ENCODE measurements at regions not wholly inside any gene's neighbourhood (a gene's known extent, or its start where the extent isn't known, plus 50 kb on each side); places are given as distances from the start of the nearest gene placed in this dataset.
A peak's percentile ranks its signal among the peaks of the same experiment; 100 is the strongest.

GRCh38 chr18:22831441-22831904 is 101.7 kb upstream of the RBBP8 start:
- DNase-seq (ENCODE audit: low read depth): no peak

GRCh38 chr18:22836932-22837331 is 96.2 kb upstream of the RBBP8 start:
- no peak for DNase-seq (ENCODE audit: low read depth)
- in situ Hi-C loops (cut with HindIII; ENCODE audit: low pct_unique_long_range_greater_than_20kb, low sequenced_read_pairs): no loop called here

More at GRCh38 chr18:22831441-22831904, 101.7 kb upstream of the RBBP8 start:
- in situ Hi-C loops (cut with HindIII; ENCODE audit: low pct_unique_long_range_greater_than_20kb, low sequenced_read_pairs): no loop called here

DNA sequence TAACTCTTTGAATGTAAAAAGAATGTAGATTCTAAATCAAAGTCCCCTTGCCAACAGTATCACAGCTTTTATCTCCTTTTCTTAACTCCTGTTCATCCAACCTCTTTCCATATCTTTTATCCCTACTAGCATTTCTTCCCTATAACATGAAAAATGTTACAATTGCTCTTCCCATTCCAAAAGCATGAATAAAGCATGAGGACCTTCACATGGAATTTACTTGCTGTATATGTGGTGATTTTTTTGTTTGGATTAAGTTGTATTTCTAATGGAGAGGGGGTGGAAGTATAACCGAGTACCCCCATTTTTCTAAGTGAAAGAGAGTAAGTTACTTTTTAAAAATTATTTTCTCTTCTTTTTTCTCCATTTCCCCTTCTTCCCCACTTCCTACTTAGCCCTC is 94.9 kb upstream of the RBBP8 start:
- DNase-seq (ENCODE audit: low read depth): no peak
- in situ Hi-C loops (cut with HindIII; ENCODE audit: low pct_unique_long_range_greater_than_20kb, low sequenced_read_pairs): no loop called here

DNA sequence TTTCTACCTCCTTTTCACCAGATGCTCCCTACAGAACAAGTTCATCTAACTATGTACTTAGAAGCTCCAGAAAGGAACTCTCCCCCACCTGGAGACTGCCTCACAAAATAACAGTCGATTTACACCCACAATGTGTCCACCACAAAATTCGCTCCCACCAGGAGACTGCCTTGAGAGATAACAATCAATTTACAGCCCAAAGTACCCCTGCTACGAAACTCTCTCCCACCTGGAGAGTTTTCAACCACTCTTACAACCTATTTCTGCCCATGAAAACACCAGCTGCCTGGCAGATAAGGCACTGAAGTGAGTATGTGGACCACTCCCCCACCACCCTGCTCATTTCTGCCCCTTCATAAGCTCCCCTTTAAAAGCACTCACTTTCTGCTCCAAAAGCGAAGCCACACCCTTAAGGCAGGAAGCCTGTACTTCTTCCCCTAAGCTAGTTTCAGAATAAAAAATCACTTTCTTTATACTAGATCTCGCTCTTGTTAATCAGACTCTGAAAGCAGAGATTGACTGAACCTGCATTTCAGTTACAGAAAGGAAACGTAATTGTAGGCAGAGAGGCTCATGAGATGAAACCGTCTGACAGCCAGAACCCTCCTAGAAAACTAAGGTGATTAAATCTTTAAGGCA is 94.4 kb upstream of the RBBP8 start:
- in situ Hi-C loops (cut with HindIII; ENCODE audit: low pct_unique_long_range_greater_than_20kb, low sequenced_read_pairs): no loop called here
- no peak for DNase-seq (ENCODE audit: low read depth)

- in situ Hi-C loops (cut with HindIII; ENCODE audit: low pct_unique_long_range_greater_than_20kb, low sequenced_read_pairs): no loop called here
- no peak for DNase-seq (ENCODE audit: low read depth)
Observed at GRCh38 chr18:22839340-22839821, 93.7 kb upstream of the RBBP8 start.

DNA sequence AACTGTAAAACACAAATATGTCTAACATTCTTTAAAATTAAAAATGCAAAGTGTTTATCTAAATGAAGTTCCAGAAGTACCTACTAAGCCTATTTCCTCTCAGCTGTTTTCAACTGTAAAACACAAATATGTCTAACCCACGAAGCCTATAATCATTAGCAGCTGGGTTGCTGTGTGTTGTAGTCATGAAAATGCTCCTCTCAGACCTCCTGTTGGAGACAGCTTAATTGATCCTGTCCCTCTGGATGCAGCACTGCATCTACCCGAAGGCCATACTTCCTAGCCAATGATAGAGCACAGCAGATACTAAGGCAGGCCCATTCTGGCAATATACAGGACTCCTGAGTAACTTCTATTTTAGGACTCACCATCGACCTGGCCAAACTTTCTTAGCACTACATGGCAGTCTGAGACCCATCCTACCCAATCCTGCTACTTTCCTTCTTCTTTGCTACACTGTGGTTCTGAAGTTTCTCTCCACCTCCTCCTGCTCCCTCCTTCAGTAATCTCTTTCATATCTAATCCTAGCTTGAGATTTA is 92.5 kb upstream of the RBBP8 start:
- no peak for DNase-seq (ENCODE audit: low read depth)
- in situ Hi-C loops (cut with HindIII; ENCODE audit: low pct_unique_long_range_greater_than_20kb, low sequenced_read_pairs): no loop called here

DNA sequence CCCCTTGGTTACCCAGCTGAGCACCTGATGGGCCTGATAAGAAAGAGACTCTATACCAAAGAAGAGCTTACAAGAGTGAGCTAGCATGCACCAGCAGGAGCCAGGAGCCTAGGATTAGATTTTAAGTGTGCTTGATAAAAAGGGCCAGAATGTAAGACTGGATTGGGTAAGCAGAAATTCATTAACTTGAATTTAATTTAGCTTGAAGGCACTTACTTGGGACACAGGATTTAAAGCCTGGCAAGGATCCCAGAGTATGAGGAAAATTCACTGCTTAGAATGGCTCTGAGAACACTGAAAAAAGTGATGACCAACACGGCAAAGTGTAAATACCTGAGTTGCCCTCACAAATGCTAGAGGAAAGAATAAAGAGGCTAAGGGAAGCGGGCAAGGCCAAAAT is 91.3 kb upstream of the RBBP8 start:
- no peak for DNase-seq (ENCODE audit: low read depth)
- in situ Hi-C loops (cut with HindIII; ENCODE audit: low pct_unique_long_range_greater_than_20kb, low sequenced_read_pairs): no loop called here

GRCh38 chr18:22844190-22844589 is 88.9 kb upstream of the RBBP8 start:
- DNase-seq (ENCODE audit: low read depth): no peak
- in situ Hi-C loops (cut with HindIII; ENCODE audit: low pct_unique_long_range_greater_than_20kb, low sequenced_read_pairs): no loop called here

GRCh38 chr18:22844628-22845027 is 88.5 kb upstream of the RBBP8 start:
- in situ Hi-C loops (cut with HindIII; ENCODE audit: low pct_unique_long_range_greater_than_20kb, low sequenced_read_pairs): no loop called here
- DNase-seq (ENCODE audit: low read depth): no peak

DNA sequence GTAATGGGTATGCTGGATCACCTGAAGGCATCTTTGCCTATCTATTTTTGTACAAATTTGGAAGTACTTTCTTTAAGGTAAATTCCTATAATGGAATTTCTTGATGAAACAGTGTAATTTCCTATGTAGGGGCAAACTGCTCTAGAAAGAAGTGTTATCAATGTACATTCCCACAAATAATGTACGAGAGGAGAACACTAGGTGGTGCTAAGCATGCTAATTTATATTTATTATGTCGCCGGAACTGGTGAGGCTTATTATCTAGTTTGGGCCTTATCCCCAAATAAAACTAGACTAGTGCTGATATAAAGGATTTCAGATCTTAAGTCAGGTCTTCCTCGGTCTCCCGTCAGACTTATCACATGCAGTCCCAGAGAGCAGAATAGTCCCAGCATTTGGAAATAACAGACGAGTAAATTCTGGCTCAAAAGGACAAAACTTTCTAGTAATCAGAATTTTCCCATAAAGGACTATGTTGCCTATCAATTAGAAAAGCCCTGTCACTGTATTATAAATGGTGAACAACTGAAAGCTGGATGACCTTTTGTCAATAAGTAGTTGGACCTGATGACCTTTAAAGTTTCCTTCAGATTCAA is 86.9 kb upstream of the RBBP8 start:
- no peak for DNase-seq (ENCODE audit: low read depth)

GRCh38 chr18:22846697-22847096 is 86.4 kb upstream of the RBBP8 start:
- in situ Hi-C loops (cut with HindIII; ENCODE audit: low pct_unique_long_range_greater_than_20kb, low sequenced_read_pairs): no loop called here
- DNase-seq (ENCODE audit: low read depth): no peak

More for the DNA sequence above, 86.9 kb upstream of the RBBP8 start:
- in situ Hi-C loops (cut with HindIII; ENCODE audit: low pct_unique_long_range_greater_than_20kb, low sequenced_read_pairs): no loop called here

- peak; percentile 12 for DNase-seq (ENCODE audit: low read depth)
- in situ Hi-C loops (cut with HindIII; ENCODE audit: low pct_unique_long_range_greater_than_20kb, low sequenced_read_pairs): no loop called here
Observed at GRCh38 chr18:22847392-22847791, 85.7 kb upstream of the RBBP8 start.

GRCh38 chr18:22847867-22848451 is 85.2 kb upstream of the RBBP8 start:
- DNase-seq (ENCODE audit: low read depth): no peak
- in situ Hi-C loops (cut with HindIII; ENCODE audit: low pct_unique_long_range_greater_than_20kb, low sequenced_read_pairs): no loop called here

DNA sequence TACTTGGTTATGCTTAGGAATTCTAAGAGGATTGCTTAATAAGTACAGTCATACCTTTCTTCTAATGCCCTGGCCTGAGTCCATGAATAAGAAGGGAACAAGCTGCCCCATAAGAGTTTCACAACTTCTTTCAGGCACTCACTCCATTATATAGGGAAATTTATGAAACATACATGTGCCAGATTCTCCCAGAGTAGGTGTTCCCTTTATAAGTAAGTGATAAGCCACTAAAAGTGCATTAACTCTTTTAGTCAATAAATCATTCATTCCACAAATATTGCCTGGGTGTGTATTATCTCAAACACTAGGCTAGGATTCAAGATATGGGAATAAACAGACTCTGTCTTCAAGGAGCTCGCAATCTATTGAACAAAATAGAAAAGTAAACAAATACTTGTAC is 84.5 kb upstream of the RBBP8 start:
- in situ Hi-C loops (cut with HindIII; ENCODE audit: low pct_unique_long_range_greater_than_20kb, low sequenced_read_pairs): no loop called here
- DNase-seq (ENCODE audit: low read depth): no peak

GRCh38 chr18:22856870-22857269 is 76.3 kb upstream of the RBBP8 start:
- DNase-seq (ENCODE audit: low read depth): no peak

DNA sequence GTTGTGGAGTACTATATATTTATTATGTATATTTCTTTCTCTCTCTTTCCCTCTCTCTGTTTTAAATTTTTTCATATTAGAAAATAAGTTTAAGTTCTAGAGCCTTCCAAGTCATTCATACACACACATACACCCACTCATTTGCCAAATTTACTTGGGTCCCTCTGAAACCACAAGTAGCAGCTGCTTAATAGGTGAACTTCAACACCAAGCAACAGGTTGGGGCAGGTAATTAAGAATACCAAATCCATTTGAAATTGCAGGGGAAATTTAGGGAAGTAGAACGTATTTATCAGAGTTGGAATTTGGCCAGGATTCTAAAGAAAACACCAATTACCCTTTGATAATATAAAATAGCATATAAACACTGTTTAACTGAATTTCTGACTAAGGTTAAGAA is 75.0 kb upstream of the RBBP8 start:
- in situ Hi-C loops (cut with HindIII; ENCODE audit: low pct_unique_long_range_greater_than_20kb, low sequenced_read_pairs): no loop called here
- DNase-seq (ENCODE audit: low read depth): no peak

More at GRCh38 chr18:22856870-22857269, 76.3 kb upstream of the RBBP8 start:
- in situ Hi-C loops (cut with HindIII; ENCODE audit: low pct_unique_long_range_greater_than_20kb, low sequenced_read_pairs): no loop called here

DNA sequence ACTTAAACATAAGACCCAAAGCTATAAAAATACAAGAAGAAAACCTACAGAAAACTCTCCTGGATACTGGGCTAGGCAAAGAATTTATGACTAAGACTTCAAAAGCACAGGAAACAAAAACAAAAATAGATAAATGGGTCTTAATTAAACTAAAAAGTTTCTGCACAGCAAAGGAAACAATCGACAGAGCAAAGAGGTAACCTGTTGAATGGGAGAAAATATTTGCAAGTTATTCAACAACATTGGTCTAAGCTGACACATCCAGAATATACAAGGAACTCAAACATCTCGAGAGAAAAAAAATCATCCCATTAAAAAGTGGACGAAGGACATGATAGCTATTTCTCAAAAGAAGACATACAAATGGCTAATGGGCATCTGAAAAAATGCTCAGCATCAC is 72.3 kb upstream of the RBBP8 start:
- in situ Hi-C loops (cut with HindIII; ENCODE audit: low pct_unique_long_range_greater_than_20kb, low sequenced_read_pairs): no loop called here
- no peak for DNase-seq (ENCODE audit: low read depth)

- in situ Hi-C loops (cut with HindIII; ENCODE audit: low pct_unique_long_range_greater_than_20kb, low sequenced_read_pairs): no loop called here
- no peak for DNase-seq (ENCODE audit: low read depth)
Observed at GRCh38 chr18:22865354-22866116, 67.6 kb upstream of the RBBP8 start.

DNA sequence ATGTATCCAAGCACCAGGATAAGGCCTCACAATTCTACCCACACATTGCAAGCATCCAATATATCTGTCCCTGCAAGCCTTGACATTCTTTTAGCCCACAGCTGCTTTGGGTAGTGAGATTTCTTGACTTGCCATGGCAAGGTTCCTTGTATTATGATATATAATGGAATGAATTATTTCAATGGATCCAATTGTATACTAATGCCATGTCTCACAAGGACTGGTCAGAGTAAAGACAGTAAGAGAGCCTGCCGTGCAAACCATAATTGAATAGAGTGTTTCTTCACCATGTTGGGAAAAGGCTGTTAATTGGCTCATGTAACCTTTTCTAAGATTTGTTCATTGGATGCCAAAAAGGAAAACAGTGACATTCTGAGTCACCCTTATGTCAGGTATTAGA is 64.3 kb upstream of the RBBP8 start:
- in situ Hi-C loops (cut with HindIII; ENCODE audit: low pct_unique_long_range_greater_than_20kb, low sequenced_read_pairs): no loop called here
- DNase-seq (ENCODE audit: low read depth): no peak

Measured in Caki2 (cell line).